Limb (tissue), 2 donors: ENCODE measurements at regions not wholly inside any gene's neighbourhood (a gene's known extent, or its start where the extent isn't known, plus 50 kb on each side); places are given as distances from the start of the nearest gene placed in this dataset.
"Not testable (repeated sequence)": the region's sequence is repeated elsewhere in the genome, so short reads cannot be mapped to it uniquely, and the experiment has no call there.

ENCODE experiments used
- DNase-seq, 2 donors: peaks; one replicate each; pipeline ENCODE4 v3.0.0-alpha.2; 2016; ENCODE audit errors: extremely low spot score in 2 of 2

DNA sequence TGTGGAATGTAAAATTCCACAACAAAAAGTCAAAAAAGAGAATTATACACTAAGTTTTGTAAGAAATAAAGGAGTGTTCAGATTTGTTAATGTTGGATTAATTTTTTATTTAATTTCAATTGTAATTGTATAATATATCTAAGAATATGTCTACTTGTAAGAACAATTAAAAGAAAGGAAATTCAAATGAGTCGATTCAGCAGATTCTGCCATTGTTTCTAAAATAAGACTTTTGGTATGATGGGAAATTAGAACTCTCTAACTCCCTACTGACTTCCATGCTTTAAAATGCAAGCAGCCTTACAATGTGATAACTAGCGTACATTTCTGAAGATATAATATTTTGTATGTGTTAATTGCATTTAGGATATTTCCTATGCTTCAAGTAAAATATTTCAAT is 395.9 kb upstream of the ZNF717 start:
- no peak for DNase-seq

DNA sequence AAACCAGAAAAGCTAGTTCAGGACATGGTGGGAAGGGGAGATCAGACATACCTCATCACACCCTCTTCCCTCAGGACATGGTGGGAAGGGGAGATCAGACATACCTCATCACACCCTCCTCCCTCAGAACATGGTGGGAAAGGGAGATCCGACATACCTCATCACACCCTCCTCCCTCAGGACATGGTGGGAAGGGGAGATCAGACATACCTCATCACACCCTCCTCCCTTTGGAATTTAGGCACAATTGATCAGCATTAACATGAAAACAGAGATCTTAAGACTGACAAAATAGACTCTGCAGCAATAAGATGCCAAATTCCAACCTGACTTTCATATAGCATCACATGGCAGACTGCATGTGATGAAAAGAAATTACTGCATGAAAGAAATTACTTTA is 412.7 kb upstream of the ZNF717 start:
- no peak for DNase-seq

DNA sequence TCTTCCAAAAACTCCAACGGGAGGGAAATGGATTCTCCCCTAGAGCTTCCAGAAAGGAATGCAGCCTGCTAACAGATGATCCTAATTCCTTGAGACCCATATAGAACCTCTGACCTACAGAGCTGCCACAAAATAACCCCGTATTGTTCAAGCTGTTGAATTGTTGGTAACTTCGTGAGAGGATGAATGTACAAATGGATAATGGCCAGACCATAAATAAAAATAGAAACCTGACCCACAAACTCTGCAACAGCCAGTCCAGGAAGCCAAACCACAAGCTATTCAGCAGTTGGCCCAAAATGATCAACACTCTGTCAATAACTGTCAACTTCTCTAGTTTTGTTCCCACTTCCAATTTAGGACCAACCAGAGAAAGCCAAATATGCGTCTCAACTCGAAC is 414.0 kb upstream of the ZNF717 start:
- DNase-seq: no peak

DNA sequence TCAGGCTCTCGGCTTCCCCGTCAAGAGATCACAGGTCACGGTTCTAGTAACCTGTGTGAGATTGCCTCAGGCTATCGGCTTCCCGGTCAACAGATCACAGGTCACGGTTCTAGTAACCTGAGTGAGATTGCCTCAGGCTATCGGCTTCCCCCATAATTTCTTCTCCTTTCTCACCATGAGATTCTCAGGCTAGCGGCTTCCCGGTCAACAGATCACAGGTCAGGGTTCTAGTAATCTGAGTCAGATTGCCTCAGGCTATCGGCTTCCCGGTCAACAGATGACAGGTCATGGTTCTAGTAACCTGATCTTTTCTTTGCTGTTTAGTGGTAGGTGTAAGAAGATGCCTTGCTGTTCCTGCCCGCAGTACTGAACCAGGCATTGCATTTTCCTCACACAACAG is 418.2 kb upstream of the ZNF717 start:
- no peak for DNase-seq

DNA sequence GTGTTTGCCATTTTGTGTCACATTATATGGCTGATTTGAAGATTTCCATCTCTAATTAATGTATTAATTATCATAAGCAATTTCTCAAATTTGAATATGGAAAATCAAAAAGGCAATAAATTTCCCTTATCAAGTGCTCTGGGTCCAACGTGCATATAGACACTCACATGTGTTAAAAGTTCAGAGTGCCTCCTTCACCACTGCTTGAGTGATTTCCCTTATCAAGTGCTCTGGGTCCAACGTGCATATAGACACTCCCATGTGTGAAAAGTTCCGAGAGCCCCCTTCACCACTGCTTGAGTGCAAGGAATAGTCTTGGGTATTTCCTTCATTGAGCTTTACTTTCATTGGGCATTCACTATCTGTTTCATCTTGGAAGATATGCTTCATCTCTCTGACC is 421.0 kb upstream of the ZNF717 start:
- no peak for DNase-seq

DNA sequence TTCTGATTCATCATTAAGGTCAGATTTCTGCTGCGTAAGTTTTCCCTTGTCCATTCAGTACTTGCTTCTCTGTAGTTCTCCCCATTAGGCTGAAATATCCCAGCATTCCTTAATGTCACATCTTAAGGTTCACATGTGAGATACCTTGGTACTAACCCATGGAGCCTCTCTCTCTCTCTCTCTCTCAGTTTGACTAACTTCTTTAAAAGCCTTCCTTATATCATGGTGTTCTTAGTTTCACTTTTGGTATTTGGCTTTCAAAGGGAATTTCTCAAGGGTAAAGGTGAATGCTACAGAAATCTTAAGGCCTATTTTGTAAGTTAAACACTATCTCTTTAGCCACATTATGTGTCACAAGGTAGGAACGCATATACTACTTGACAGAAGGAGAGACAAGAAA is 427.3 kb upstream of the ZNF717 start:
- DNase-seq: no peak

DNA sequence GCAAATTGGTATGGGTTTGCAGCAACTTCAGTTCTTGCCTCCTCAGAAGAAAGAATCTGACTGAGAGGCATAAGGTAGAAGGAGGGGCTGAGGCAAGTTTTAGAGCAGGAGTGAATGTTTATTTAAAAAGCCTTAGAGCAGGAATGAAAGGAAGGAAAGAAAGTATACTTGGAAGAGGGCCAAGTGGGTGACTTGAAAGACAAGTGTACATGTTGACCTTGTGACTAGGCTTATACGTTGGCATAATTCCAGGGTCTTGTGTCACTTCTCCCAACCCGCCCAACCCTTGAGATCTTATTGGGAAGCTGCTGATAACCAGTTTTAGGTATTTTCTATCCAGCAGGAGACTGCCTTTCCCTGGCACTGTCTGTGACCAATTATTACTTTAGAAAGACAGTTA is 436.9 kb upstream of the ZNF717 start:
- no peak for DNase-seq

DNA sequence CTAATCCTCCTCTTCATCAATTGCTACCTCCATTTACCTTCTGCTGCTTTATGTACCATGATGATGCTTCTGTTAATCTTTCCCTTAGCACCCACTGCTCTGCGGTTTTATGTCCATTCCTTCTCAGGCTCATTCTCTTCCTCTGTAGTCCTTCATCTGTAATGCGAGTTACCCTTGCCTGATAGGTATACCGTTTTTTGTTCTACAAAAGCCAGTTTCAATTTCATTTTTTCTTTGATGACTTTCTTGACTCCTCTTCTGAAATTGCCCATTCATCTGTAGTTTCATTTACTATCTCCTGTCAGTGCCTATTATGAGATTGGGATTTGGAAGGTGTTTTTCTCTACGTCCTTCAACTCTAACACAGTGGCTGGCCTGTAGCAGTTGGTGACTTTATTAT is 445.9 kb upstream of the ZNF717 start:
- DNase-seq: no peak

DNA sequence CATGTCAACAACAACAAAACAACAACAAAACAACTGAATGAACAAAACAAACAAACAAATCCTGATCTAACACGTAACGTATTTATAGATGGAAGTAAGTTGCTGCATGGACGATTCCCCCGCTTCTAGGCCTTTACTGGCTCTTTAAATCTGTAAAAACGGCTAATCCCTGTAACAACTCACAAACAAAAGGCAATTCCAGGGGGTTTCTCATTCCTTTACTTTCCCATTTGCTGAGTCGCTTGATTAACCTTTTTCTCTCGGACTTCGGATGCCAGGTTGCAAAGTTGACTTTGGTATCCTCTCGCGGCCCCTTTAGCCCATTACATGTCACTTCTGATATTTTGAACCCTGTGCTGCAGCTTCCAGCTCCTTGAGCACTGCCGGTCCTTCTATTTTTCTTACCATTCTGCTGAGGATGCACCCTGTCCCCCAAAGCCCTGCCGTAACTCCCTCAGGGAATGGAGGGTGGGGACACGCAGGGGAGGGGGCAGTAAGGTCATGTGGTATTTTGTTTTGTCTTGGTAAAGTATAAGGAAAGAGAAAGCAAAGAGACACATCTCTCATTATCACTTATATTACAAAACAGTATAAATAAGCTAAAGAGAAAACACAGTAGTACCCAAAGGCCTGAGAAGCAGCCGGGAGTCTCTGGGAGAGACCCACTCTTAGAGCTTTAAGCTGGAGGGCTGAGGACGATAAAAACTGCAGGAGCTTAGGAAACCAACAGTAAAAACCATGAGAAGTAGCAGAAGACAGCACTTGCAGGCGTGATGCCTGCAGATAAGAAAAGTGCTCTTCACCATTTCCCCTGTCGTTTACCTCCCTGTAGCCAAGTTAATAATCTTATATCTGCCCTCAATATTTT is 457.8 kb upstream of the ZNF717 start:
- DNase-seq: no peak

DNA sequence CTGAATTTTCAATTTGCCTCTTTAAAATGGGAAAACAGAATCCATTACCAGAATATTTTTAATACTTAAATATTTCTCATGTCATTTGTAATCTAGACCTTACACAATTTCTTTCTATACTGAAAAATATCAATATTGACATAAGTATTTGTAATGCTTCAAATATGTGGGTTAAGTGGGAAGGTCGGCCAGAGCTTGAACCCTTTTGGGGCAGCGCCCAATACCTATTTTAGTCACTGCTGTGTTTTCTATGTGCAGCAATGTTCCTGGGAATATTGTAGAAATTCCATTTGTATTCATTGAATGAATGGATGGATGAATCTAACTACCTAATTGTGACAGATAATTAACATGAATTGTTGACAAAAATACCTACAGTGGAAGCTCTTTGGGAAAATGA is 459.7 kb upstream of the ZNF717 start:
- DNase-seq: no peak

DNA sequence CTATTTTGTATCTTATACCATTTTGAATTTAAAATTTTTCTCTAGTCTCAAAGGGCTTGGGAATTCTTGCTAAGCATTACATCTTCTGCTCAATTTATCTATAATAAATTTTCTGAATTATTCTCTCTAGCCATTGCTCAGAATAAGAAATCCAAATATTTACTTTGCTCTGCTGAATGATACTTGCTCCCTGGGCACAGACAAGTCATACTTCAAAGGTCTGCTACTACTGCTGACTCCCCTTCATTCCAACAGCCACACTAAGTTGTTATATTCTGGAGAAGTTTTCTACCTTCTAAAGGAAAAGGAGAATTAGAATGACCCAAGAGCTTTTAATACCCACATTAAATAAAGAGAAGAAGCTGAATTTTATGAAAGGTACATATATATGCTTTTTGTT is 460.3 kb upstream of the ZNF717 start:
- no peak for DNase-seq

DNA sequence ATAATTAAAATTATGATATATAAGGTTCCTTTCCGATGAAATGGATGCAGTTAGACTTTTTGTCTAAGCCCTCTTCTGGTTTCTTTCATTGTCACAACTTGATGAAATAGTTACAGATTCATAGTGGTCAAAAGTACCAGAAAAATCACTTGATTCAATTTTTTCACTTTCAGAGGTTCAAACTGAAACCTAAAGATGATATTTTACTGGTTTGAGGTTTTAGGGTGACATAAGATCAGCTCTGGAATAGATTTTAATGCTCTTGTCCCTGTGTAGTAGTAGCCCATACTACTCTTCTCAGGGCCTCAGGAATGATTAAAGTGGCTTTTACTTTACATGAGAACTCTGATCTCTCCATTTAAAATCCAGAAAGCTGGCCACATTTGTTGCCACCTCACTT is 479.1 kb upstream of the ZNF717 start:
- DNase-seq: no peak

DNA sequence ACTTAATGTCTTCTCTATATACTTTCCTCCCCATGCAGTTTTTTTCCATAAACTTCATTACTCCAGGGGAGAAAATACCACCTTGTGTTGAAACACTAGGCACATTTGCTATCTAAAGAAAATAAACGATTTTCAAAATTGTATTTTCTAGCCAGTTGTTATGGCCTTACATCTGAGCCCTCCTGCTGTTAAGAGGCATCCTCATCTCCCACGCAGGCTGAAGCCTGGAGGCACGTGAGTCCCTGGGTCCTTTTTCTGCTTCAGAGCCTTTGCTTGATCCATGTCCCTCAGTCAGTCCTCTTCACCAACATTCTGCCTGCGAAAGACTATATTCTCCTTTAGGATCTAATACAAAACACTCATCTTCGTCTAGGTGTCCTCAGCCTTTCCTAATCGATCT is 479.6 kb upstream of the ZNF717 start:
- no peak for DNase-seq

DNA sequence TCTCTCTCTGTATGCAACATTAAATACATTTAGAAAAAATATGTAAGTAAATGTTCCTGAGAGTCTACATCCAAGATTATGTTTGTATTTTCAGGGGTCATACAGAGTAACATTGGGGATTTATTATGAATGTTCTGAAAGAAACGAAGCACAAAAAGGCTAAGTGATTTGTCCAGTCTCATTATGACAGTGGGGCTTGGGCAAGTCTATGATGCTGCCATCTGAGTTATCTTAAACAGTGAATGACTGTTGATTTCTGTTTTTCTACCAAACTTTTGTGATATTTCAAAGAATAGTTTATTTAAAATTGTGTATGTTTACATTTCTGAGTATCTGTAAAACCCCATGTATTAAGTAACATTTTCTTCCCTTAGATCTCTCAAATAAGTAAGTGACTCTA is 481.2 kb upstream of the ZNF717 start:
- no peak for DNase-seq

DNA sequence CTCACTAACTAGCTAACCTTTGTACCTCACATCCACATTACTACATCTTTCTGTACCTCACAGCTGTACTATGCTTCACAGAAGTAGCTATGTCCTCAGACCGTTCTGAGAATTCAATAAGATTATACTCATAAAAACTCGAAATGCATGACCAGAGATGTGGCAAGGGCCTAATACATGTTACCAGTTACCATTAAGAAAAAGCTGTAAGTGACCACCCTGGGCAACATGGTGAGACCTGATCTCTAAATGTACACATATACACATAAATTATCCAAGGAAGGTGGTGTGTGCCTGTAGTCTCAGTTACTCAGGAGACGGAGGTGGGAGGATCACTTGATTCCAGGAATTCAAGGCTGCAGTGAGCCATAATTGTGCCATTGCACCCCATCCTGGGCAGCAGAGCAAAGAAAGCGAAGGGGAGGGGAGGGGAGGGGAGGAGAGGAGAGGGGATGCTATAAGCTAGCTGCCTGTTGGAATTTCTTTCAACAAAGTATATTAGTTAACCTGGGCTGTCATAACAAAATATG is 482.6 kb upstream of the ZNF717 start:
- DNase-seq: no peak

DNA sequence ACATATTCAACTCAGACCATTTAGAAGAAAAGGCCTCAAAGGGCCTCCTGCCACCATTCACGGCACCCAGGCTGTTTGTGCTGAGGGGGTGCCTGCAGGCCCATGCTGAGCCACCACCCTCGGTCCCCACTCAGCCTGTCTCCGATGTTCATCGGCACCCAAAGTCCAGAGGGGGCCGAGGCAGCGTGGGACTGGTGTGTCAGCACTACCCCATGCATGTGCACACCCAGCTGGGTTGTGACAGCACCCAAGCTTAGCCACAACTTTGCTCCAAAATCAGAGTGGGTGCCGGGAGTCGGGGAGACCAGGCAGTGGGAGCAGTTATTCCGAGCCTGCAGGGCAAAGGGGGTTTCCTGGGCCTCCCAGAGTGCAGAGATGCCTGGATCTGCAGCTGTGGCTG is 508.5 kb upstream of the ZNF717 start:
- DNase-seq: no peak

DNA sequence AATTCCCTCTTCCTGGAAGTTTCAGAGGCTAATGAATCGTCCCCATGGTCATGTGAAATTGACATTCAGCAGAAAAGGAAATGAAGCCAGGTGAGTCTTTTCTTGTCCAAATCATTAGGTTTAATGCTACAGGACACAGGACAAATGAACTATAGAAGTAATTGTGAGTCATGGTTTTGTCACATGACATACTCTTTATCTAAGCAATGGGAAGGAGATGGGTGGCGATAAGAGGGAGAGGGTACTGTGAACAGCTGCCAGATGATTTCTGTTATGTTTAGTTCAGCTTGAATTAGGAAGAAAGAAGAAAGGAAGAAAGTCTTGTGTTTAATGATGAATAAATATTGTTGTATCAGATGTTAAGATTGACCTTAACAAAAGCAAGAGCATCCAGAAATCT is 515.4 kb upstream of the ZNF717 start:
- DNase-seq: no peak

DNA sequence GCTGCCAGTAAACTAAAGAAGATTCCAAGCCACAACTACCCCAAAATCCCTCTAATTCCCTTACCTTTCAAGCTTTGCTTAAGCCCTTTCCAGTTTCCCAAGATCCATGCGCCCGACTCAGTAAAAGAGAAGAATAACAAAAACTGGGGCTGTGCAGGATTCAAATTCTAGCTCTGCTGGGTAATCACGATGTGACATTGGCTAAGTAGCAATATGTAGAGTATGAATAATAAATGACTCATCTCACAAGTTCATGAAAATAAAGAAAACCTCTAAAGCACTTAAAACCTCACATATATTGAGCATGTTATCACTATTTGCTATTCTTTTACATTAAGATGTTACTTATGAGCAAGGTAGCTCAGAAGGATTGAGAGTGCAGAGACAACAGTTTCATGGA is 522.2 kb upstream of the ZNF717 start:
- DNase-seq: no peak

DNA sequence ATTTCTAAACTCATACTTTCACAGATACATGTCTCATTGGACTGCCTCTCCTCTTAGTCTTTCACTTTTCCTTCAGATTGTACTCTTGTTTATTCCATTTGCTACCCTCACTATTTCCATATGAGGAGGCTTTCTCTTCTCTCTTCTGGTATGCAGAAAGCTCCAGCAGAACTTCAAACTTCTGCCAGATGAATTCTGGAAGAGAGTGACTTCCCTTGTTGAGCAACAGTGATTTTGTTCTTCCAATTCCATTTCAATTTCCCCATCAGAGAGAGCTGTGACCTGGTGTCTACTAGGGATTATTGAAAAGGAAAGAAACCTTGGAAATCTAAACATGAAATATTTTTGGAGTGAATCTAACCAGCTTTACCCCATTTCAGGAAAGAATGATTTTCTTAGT is 523.2 kb upstream of the ZNF717 start:
- no peak for DNase-seq

DNA sequence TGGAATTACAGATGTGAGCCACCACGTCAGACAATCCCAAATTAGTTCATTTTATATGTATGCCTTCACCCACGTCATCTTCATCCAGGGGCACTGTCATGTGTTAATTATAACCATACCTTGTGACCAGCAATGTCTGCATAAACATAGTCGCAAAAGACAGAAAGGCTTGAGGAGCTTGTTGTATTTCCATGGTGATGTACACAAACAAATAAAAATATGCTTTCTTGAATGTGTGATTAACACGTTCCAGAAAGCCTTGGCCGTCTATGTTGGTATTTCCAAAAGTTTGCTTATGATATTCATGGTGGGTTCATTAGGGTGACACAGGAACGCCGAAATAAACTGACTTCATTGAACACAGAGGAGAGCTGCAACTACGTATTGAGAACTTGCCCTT is 524.7 kb upstream of the ZNF717 start:
- no peak for DNase-seq

DNA sequence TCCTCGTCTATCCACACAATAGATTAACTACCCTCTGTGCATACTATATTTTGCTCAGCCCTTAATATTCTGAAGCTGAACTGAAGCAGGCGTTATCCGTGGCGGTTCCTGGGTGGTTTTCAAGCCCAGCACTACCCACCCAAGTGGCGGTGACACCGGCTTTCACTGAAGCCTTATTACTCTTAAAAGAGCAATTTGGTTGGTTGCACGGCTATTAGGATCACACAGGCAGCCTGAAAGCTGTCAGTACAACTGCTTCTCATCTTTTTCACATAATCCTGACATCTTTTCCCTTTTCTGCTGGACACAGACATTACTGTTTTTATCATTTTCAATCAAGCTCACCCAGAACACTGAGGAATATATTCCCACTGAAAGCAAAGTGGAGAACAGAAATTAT is 525.3 kb upstream of the ZNF717 start:
- DNase-seq: no peak

DNA sequence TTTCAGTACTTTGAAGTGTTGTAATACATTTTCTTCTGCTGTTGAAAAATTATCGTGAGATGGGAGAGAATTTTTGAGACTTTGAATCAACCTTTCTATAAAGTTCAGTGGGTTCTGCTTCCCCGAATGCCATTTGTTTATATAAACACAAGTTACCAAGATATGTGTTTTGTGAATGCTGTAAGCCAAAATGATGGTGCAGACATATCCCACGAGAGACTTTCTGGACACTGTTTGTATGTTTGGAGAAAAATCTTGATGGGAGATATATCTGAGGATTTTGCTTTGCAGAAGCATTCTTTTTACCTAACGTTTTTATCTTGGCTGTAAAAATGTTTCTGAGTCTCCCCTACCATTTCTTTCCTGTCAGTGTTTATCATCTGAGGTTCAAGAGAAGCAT is 526.6 kb upstream of the ZNF717 start:
- DNase-seq: no peak

DNA sequence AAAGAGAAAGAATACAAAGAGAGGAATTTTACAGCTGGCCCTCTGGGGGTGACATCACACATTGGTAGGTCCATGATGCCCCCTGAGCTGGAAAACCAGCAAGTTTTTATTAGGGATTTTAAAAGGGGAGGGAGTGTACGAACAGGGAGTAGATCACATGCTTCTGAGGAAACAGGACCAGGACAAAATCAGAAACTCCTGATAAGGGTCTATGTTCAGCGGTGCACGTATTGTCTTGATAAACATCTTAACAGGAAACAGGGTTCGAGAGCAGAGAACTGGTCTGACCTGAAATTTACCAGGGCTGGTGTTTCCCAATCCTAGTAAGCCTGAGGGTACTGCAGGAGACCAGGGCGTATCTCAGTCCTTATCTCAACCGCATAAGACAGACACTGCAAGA is 530.6 kb upstream of the ZNF717 start:
- not testable (repeated sequence) for DNase-seq

DNA sequence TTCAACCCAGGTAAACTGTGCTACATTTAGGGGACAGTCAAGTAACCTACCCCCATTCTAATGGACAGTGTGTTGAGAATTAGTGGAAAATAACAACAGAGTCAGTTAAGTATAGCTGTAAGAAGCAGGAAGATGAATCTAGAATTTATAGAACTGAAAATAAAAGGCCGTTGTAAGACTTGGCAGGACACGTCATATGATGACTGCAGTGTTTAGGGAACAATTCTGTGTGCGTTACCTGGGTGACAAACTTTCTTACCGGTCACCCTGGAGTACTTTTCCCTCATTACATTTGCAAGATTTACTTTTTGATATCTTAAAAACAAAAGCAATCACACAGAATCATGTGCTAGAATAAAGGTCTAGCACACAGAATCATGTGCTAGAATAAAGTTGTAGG is 536.3 kb upstream of the ZNF717 start:
- no peak for DNase-seq
